H54 (cell line): ENCODE measurements at regions not wholly inside any gene's neighbourhood (a gene's known extent, or its start where the extent isn't known, plus 50 kb on each side); places are given as distances from the start of the nearest gene placed in this dataset.
"Not testable (repeated sequence)": the region's sequence is repeated elsewhere in the genome, so short reads cannot be mapped to it uniquely, and the experiment has no call there.

ENCODE experiments used
- DNase-seq: peaks from one replicate; pipeline ENCODE4 v3.0.0; 2011; ENCODE audit warnings: low spot score, mixed read lengths; ENCODE audit not compliant: insufficient read length
- FAIRE-seq: peaks from 3 replicates; lab custom pipeline; 2011; peaks lifted over from hg19 to GRCh38; lab: Jason Lieb, UNC
- POLR2A ChIP-seq: IDR thresholded peaks from 2 replicates; pipeline ENCODE4 v1.6.1; 2011; ENCODE audit warnings: low read depth, mild to moderate bottlenecking, low read length

DNA sequence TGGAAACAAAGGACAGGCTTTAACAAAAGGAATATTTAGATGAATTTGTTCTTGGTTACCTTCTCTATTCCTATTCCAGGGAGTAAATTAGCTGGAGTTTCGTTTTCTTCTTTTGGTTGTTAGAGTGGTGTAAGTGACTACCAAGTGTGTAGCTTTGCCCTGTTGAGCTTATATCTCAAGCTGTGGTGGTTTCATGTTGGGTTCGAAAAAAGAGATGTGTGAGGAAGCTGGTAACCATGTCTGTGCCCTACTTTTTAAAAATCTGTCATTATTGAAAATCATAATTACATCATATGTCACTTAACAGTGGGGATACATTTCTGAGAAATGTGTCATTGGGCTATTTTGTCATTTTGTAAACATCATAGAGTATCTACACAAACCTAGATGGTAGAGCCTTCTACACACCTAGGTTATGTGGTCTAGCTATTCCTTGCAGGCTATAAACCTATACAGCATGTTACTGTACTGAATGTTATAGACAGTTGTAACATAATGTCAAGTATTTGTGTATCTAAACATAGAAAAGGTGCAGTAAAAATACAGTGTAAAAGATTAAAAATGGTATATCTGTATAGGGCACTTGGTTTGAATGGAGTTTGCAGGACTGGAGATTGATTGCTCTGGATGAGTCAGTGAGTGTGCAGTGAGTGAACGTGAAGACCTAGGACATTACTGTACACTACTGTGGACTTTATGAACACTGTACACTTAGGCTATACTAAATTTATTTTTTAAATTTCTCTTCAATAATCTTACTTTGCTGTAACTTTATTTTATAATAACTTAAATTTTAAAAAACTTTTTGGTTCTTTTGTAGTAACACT, 90.4 kb downstream of the SEPTIN7 start:
- FAIRE-seq (peak; percentile 99), DNase-seq (no peak)
- TF ChIP-seq POLR2A: no peak

DNA sequence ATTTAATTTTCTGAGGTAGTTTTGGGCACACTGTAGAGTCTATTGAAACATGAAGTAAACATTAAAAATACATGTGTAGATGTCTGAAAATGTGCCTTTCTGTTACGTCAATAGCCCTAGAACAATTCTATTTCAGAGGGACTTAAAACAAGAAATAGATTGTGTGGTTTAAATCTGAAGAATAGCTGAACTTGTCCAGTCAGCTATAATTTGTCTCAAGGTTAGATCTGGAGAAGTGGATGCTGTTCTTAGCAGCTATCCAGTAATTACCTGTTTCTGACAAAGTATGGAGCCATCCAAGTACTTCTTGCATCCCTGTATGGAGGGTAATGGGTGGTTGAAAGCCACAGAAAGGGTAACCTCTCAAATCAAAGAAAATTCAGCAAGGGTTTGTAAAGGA, 92.8 kb downstream of the SEPTIN7 start:
- FAIRE-seq: peak; percentile 97
- no peak for DNase-seq
- TF ChIP-seq POLR2A: no peak

DNA sequence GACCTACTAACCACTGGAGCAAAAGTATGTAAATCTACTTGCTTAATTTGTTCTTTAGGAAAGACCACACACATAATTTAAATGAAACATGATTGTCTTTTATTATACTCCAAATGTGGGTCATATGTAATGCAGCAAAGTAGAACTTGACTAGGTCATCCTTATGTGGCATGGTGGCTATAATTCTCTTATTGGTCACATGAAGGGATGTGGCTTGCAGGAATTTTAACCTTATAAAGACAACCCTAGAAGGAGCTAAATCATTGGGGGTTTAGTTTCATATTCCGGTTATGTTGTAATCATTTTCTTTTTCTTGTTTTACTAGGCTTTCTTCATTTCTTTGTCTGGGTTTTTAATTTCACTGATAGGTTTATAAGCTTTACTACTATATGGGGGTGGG, 93.9 kb downstream of the SEPTIN7 start:
- FAIRE-seq (peak; percentile 87), DNase-seq (no peak)
- no peak for TF ChIP-seq POLR2A

DNA sequence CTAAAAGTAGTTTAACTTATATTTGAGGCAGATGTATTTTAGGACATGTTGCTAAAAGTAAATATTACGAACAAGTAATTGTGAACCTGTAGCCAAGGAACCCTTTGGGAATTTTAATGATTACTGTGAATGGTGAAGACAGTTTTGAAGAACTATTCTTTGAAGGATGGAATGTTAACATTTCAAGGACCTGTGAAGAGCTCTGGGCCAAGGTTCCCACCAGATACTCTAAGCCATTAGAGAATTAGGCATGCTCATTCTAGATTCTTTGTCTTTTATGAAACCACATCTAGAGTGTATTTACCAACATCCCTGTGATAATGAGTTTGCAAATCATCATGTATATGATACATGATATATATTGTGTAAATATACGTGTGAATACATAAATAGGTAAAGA, 99.8 kb downstream of the SEPTIN7 start:
- FAIRE-seq (peak; percentile 83), DNase-seq (no peak)
- TF ChIP-seq POLR2A: no peak

DNA sequence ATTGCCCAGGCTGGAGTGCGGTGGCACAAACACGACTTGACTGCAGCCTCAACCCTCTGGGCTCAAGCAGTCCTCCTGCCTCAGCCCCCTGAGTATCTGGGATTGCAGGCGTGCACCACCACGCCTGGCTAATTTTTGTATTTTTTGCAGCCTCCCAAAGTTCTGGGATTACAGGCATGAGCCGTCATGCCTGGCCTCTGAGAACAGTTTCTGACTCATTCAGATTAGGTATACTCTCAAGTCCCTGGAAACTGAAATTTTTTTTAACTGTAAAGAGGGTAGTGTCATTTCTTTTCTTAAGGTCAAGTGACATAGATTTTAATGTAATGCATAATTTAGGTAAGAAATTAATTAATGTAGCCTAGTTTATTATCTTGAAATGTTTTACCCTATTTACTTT, 104.7 kb downstream of the SEPTIN7 start:
- no peak for TF ChIP-seq POLR2A
- FAIRE-seq (no peak), DNase-seq (no peak)

DNA sequence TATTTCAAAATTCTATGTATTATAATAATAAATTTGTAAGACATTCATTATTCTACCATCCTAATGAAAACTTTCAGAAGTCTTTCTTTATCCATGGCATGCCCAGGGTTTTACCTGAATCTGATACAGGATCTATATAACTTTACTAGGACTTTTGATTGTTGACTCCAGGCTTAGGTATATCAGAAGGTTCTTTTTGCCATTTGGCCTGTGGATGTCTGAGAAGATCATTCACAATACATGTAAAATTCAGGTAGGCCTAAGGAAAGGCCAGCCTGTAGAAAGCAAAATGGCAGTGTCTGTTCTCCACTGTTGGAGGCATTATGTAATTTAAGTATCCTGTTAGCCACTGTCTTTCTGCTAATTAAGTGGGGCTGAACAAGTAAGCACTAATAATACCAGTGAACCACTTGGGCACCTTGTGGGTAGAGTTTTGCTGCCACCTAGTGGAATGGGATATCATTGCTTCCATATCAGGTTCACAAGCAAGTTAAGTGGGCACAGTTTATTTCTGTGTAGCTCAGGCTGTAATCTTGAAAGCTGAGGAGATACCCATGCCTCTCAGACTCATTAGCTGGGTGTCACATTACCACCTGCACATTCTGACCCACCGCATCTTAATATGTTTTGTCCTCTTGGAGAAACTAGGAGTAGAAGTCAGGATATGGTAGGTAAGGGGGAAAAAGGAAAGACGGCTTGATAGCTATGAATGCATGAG, 105.5 kb downstream of the SEPTIN7 start:
- peak; percentile 26 for DNase-seq
- no peak for TF ChIP-seq POLR2A
- FAIRE-seq: peak; percentile 90

DNA sequence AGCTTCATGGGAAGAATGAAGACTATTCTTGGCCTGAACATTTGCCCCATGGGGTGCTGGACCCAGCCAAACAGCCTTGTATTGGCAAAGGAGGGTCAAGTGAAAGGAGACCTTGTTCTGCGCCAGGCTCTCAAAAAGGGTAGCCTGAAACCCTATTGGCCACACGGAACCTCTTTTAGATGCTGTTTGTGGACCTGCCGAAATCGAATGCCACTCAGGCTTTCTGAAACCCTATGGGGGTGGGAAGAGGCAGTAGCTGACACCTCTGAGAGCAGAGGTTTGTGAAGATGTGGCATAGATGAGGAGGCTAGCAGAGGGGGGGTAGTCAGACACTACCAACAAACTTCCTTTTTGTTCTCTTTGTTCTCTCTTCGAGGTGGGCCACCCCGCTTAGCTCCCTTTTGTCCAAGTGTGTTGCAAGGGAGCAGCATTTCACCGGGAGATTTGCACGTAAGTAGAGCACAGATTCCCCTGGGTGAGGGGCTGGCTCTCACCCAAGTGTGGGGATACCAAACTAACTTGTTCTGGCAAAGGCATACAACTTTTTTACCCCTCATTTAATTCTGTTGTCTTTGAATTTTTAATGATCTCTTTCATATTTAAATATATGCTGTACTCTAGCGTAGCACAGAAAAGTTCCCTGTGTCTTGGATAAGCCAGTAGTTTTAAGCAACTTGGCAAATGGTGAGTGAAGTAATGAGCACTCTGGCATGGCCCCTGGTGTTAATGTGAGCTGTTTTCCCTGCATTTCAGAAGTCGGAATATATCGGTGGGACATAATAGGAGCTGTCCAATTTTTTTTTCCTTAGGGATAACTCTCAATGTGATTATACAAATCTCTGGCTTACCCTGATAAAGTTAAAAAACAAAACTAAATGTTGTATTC, 107.7 kb downstream of the SEPTIN7 start:
- TF ChIP-seq POLR2A: no peak
- DNase-seq (no peak), FAIRE-seq (no peak)

DNA sequence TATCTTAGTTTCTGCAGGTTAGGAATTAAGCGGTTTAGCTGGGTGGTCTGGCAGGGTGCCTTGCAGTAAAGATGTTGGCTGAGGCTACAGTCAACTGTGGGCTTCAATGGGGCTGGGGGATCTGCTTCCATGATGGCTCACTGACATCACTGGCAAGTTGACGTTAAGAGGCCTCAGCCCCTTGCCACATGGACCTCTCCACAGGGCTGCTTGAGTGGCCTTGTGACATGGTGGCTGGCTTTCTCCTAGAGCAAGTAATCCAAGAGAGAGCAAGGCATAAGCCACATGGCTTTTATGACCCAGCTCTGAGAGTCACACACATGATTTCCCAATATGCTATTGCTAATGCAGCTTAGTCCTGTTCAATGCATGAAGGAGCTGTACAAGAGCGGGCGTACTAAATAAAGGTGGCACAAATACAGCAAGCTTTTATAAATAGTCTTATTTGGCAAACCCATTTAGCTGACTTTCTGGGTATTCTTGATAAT, 109.1 kb downstream of the SEPTIN7 start:
- no peak for TF ChIP-seq POLR2A
- FAIRE-seq (no peak), DNase-seq (no peak)

DNA sequence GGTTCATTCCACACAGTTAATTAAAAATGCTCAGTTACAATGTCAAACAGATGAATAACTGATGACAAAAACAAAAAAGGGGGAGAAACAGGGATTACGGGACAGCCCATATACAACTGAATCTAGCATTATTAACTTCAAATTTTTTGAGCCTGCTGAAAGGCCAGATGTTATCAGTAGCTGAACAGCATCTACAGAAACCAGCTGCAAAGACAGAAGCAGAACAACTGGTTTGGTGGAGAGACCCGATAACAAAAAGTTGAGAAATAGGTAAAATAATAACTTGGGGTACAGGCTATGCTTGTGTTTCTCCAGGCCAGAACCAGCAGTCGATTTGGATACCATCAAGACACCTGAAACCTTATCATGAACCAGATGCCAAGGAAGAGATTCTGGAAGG, 109.8 kb downstream of the SEPTIN7 start:
- not testable (repeated sequence) for DNase-seq, FAIRE-seq

DNA sequence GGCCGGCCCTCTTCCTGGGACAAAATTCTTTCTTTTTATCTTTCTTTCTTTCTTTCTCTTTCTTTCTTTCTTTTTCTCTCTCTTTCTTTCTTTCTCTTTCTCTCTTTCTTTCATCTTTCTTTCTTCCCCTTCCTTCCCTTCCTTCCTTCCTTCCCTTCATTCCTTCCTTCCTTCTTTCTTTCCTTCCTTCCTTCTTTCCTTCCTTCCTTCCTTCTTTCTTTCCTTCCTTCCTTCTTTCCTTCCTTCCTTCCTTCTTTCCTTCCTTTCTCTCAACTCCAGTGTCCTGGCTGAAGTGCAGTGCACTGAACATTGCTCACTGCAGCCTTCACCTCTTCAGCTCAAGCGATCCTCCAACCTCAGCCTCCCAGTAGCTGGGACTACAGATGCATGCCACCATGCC, 112.5 kb downstream of the SEPTIN7 start:
- not testable (repeated sequence) for DNase-seq, FAIRE-seq

DNA sequence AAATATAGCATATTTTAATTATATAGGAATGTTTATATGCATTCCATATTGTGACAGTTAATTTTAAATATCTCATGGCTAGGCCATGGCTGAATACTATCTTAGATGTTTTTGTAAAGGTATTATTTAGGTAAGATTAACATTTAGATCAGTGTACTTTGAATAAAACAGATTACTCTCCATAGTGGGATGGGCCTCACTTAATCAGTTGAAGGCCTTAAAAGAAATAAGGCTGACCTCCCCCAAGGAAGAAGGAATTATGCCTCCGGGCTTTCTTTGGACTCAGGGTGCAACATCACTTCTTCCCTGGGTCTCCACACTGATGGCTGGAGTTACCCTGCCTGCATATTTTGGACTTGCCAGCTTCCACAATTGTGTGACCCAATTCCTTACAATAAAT, 113.4 kb downstream of the SEPTIN7 start:
- not testable (repeated sequence) for FAIRE-seq

DNA sequence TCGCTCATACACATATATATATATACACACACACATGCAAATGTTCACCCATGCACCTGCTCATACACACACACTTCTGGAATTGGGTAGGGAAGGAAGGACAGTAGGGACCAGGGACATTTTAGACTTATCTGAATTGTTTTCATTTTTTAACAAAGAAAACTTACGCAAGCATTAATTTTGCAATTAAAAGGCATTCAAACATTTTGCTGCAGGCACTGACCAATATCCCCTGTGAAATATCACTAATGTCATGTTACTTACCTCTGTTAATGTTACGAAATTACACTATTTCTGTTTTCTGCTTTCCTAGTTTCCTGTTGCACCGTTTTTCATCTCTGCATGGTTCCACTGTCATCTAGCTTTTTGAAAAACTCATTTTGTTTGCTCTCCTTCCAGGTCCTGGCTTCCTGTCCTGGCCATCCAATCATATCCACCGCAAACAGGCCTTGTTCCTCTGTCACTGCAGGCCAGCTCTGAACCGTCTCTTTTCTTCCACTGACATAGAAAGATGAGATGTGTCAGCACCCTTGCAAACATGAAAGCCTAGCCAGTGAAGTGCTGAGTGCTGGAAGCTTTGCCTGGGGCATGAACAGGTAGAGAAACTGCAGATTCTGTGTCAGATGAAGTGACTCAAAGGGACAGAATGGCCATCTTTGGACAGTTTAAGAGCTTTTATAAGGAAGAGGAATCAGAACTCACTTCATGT, 114.5 kb downstream of the SEPTIN7 start:
- DNase-seq, FAIRE-seq: not testable (repeated sequence)

More for the DNA sequence above, 113.4 kb downstream of the SEPTIN7 start:
- DNase-seq: not testable (repeated sequence)

DNA sequence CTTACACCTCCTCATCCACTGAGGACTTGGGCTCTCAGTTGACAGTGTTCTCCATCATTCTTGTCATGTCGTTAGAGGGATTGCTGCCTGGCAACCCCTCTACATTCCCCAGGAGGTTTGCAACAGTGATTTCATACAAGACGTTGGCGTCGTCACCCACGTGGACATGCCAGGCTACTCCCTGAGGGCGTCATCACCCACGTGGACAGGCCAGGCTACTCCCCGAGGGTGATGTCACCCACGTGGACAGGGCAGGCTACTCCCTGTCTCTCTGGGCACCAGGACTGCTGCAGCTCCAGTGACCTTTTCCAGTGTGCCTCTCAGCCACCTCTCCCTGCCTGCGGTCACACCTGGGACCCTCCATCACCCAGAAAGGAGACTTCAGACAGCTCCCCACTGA, 117.4 kb downstream of the SEPTIN7 start:
- DNase-seq, FAIRE-seq: not testable (repeated sequence)

DNA sequence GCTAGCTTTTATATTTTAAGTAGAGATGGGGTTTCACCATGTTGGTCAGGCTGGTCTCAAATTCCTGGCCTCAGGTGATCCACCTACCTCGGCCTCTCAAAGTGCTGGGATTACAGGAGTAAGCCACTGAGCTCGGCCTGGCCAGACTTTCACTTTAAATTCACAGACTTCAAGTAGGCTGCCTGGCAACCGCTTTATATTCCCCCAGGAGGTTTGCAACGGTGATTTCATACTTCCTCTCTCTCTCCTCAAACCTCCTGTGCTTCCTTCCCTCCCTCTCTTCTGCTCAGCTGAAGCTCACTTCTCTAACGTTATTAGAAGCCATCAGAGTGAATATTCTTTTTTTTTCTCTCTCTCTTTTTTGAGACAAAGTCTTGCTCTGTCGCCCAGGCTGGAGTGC, 118.8 kb downstream of the SEPTIN7 start:
- not testable (repeated sequence) for DNase-seq, FAIRE-seq

DNA sequence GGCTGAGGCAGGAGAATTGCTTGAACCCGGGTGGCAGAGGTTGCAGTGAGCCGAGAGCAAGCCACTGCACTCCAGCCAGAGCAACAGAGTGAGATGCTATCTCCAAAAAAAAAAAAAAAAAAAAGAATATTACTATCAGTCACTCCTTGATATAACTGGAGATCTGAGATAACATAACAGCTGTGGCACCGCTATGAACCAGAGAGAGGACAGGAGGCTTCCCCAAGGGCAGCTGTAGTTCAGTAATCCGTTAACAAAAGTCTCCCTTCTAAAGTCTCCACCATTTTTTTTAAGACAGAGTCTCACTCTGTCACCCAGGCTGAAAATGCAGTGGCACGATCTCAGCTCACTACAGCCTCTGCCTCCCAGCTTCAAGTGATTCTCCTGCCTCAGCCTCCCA, 120.5 kb downstream of the SEPTIN7 start:
- DNase-seq, FAIRE-seq: not testable (repeated sequence)

DNA sequence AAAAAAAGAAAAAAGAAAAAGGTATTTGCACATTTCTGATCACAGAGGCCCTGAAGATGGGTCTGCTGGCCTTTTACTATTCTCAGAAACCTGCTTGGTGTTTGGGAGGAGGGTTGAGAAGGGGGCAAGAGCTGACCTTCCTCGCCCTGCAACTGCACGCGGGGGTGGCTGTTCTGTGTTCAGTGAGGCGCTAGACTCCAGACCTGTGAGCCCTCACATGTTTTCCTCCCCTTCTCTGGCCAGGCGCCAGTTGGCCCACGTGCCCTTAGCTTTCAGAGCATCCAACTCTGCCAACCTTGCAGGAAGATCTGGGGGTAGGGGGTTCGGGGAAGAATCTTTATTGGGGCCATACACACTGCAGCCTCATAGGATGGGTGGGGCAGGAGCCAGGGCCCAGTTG, 123.8 kb downstream of the SEPTIN7 start:
- DNase-seq: not testable (repeated sequence)

DNA sequence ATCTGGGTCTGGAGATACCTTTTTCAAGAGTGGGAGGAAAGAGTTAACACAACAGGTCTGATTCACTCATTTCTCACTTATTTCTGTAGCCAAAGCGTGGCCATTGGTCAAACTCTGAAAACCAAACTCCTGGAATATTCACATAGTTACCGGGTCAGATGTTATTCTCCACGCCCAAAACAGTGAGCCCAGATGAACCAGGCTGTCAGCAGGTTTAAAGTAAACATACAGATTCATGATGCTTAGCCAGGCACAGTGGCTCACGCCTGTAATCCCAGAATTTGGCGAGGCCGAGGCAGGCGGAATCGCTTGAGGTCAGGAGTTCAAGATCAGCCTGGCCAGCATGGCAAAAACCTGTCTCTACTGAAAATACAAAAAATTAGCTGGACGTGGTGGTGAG, 126.1 kb downstream of the SEPTIN7 start:
- DNase-seq, FAIRE-seq: not testable (repeated sequence)

More for the DNA sequence above, 123.8 kb downstream of the SEPTIN7 start:
- FAIRE-seq: not testable (repeated sequence)

DNA sequence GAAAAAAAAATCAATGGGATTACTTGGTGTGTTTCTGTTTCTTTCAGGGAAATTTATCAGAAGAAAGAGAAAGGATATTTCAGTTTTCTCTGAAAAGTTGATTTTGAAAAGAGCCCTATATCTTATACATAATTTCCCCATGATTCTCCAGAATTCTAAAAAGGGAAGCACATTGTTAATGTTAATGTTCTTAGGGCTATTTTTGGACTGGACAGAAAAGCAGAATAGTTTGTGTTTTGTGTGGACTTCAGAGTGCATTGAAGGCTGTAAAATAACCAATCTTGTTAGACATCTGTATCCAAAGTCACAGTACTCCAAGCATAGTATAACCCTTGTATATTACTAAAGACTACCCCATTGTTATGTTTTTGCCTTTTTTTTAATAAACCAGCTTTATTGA, 130.3 kb downstream of the SEPTIN7 start:
- not testable (repeated sequence) for DNase-seq

More for the DNA sequence above, 130.3 kb downstream of the SEPTIN7 start:
- not testable (repeated sequence) for FAIRE-seq
